Endodermal cell (in vitro differentiated cells): ENCODE measurements at regions not wholly inside any gene's neighbourhood (a gene's known extent, or its start where the extent isn't known, plus 50 kb on each side); places are given as distances from the start of the nearest gene placed in this dataset.

Source experiments
- DNase-seq: peaks from one replicate; pipeline ENCODE4 v3.0.0-alpha.2; 2017
- H3K27ac ChIP-seq: 2 replicates; pipeline ENCODE4 v1.5.1; 2013; ENCODE audit warnings: mild to moderate bottlenecking, low read depth, low read length, moderate library complexity
- H3K27me3 ChIP-seq: 2 replicates; pipeline ENCODE4 v1.6.1; 2013; ENCODE audit warnings: mild to moderate bottlenecking, low read length, moderate library complexity; ENCODE audit not compliant: insufficient read depth, control insufficient read depth, poor library complexity, severe bottlenecking
- H3K36me3 ChIP-seq: 2 replicates; pipeline ENCODE4 v1.7.0; 2013; ENCODE audit warnings: mild to moderate bottlenecking, low read length, moderate library complexity; ENCODE audit not compliant: control insufficient read depth, insufficient read depth
- H3K4me1 ChIP-seq: one replicate; pipeline ENCODE4 v1.7.0; 2013; ENCODE audit warnings: low read length; ENCODE audit not compliant: control insufficient read depth, insufficient read depth
- H3K4me3 ChIP-seq: 2 replicates; pipeline ENCODE4 v1.5.1; 2013; ENCODE audit warnings: mild to moderate bottlenecking, low read length, moderate library complexity
- H3K9ac ChIP-seq: 2 replicates; pipeline ENCODE4 v1.6.1; 2013; ENCODE audit warnings: mild to moderate bottlenecking, low read length, moderate library complexity; ENCODE audit not compliant: poor library complexity, severe bottlenecking; ENCODE audit errors: extremely low read depth
- H3K9me3 ChIP-seq: 2 replicates; pipeline ENCODE4 v1.6.1; 2013; ENCODE audit warnings: mild to moderate bottlenecking, low read length, moderate library complexity; ENCODE audit not compliant: control insufficient read depth
- H3K27ac Mint-ChIP-seq: 2 replicates; pipeline ENCODE4 v1.8.0; 2020; ENCODE audit warnings: mixed read lengths
- H3K27me3 Mint-ChIP-seq: 2 replicates; pipeline ENCODE4 v1.8.0; 2021; ENCODE audit warnings: mild to moderate bottlenecking, mixed read lengths; ENCODE audit not compliant: insufficient read depth
- H3K36me3 Mint-ChIP-seq: 2 replicates; pipeline ENCODE4 v1.8.0; 2020; ENCODE audit warnings: low read depth, mixed read lengths
- H3K4me1 Mint-ChIP-seq: 2 replicates; pipeline ENCODE4 v1.8.0; 2020; ENCODE audit warnings: mixed read lengths
- H3K4me3 Mint-ChIP-seq: 2 replicates; pipeline ENCODE4 v1.8.0; 2020; ENCODE audit warnings: mild to moderate bottlenecking, moderate library complexity, mixed read lengths
- H3K9me3 Mint-ChIP-seq: 2 replicates; pipeline ENCODE4 v1.8.0; 2020; ENCODE audit warnings: mild to moderate bottlenecking, mixed read lengths
- WGBS, 2 experiments: methylation state at CpG; one replicate each; pipeline versions ENCODE4 v1.1.5 to v1.1.7; 2013; ENCODE audit warnings: missing lambda C conversion rate in 2 of 2, mixed read lengths in 1 of 2; ENCODE audit not compliant: insufficient coverage in 1 of 2, insufficient read length in 1 of 2; 5-methylcytosine and 5-hydroxymethylcytosine counted together
- TF ChIP-seq, protein P1 (sequence below): fragments of 200-600 bp; sonication (generic); conservative IDR thresholded peaks from 2 replicates; pipeline ENCODE4 v1.5.0; 2021; ENCODE audit warnings: antibody characterized with exemption, mild to moderate bottlenecking

DNA sequence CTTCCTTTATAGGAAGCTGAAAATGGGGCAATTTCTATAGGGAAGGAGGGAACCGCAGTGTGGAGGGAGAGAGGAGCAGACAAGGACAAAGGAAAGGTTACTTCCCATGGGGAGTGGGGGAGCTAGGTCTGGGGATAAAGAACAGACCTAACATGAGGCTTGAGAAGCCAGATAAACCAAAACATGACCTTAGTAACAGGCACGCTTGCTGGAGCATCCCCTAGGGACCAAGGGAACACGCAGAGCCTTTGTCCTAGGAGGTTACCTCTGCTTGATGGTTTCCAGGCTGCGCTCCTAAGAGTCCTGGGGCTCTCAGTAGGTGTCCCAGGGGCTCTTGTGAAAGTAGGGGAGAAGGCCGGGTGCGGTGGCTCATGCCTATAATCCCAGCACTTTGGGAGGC is 271.4 kb upstream of the NCAM1 start:
- no peaks in the 10 kb centered on the region for H3K4me1 ChIP-seq
- H3K27me3 Mint-ChIP-seq, result no peaks in the 10 kb centered on the region
- H3K9me3 Mint-ChIP-seq, result peaks cover 4% of the 10 kb centered on the region
- H3K27ac Mint-ChIP-seq, result no peak overlapping the region
- no peaks in the 10 kb centered on the region for H3K36me3 ChIP-seq
- H3K36me3 Mint-ChIP-seq, result no peaks in the 10 kb centered on the region
- no peak for DNase-seq
- no peaks in the 10 kb centered on the region for H3K9me3 ChIP-seq
- H3K4me3 Mint-ChIP-seq, result no peak overlapping the region
- H3K9ac ChIP-seq, result no peak overlapping the region
- H3K27ac ChIP-seq, result no peak overlapping the region
- no peaks in the 10 kb centered on the region for H3K27me3 ChIP-seq
- H3K4me1 Mint-ChIP-seq, result peaks cover 2% of the 10 kb centered on the region
- WGBS, 2 experiments, result 89 to 96% methylated on average over 3 to 6 of the region's 6 CpGs
- no peak overlapping the region for H3K4me3 ChIP-seq
- TF ChIP-seq, protein P1, sequence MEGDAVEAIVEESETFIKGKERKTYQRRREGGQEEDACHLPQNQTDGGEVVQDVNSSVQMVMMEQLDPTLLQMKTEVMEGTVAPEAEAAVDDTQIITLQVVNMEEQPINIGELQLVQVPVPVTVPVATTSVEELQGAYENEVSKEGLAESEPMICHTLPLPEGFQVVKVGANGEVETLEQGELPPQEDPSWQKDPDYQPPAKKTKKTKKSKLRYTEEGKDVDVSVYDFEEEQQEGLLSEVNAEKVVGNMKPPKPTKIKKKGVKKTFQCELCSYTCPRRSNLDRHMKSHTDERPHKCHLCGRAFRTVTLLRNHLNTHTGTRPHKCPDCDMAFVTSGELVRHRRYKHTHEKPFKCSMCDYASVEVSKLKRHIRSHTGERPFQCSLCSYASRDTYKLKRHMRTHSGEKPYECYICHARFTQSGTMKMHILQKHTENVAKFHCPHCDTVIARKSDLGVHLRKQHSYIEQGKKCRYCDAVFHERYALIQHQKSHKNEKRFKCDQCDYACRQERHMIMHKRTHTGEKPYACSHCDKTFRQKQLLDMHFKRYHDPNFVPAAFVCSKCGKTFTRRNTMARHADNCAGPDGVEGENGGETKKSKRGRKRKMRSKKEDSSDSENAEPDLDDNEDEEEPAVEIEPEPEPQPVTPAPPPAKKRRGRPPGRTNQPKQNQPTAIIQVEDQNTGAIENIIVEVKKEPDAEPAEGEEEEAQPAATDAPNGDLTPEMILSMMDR, result no peak

DNA sequence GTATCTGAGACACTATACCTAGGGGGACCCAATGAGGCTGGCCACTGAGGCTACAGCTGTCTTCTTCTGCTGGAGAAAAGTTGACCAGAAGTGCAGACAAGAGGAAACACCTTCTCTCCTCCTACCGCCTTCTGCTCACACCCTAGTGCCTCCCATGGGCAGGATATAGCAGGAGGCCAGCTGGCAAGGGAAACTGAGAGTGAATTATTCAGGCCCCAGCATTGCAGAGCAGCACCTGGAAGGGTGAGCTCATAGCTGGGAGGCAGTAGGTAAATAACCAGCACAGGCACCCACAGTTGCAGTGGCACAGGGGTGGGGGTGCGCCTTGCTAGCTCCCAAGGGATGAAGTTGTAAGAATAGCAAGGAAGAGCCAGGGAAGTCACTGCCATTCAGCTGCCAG is 267.4 kb upstream of the NCAM1 start:
- Histone ChIP-seq H3K27me3 (no peaks in the 10 kb centered on the region), H3K9me3 (no peaks in the 10 kb centered on the region), H3K4me3 (no peak overlapping the region), H3K36me3 (no peaks in the 10 kb centered on the region), H3K4me1 (no peaks in the 10 kb centered on the region), H3K27ac (no peak overlapping the region), H3K9ac (no peak overlapping the region)
- Mint-ChIP-seq H3K4me3 (no peak overlapping the region), H3K4me1 (peaks cover 17% of the 10 kb centered on the region), H3K27me3 (no peaks in the 10 kb centered on the region), H3K27ac (no peak overlapping the region), H3K36me3 (no peaks in the 10 kb centered on the region), H3K9me3 (no peaks in the 10 kb centered on the region)
- no peak for DNase-seq
- TF ChIP-seq, protein P1, result no peak
- 88 to 100% methylated on average over 1 to 2 of the region's 2 CpGs for WGBS, 2 experiments

DNA sequence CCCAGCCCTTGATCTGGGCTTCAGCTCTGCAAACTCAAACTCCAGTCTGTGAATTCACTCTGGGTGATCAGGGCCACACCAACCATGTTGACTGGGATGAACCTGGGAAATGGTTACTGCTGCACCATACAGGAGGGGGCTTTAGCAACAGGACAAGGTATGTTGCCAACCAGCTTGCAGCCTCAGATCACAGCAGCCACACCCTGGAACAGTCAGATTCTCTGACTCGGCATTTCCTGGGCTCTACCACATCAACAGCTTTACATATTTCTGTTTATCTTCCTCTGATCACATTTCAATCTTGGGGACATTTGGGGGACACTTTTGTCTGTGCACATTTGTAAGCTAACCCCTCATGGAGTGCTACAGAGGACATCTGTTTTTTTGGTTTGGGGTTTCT is 267.0 kb upstream of the NCAM1 start:
- no peak overlapping the region for H3K9ac ChIP-seq
- Mint-ChIP-seq H3K4me3 (no peak overlapping the region), H3K27me3 (no peaks in the 10 kb centered on the region), H3K9me3 (no peaks in the 10 kb centered on the region), H3K36me3 (no peaks in the 10 kb centered on the region), H3K27ac (no peak overlapping the region), H3K4me1 (peaks cover 17% of the 10 kb centered on the region)
- H3K9me3 ChIP-seq, result no peaks in the 10 kb centered on the region
- DNase-seq, result no peak
- no peak overlapping the region for H3K4me3 ChIP-seq
- 97% methylated on average over 1 of the region's 1 CpG; no CpG with 5 or more reads in 1 of the 2 experiments for WGBS, 2 experiments
- no peaks in the 10 kb centered on the region for H3K36me3 ChIP-seq
- no peaks in the 10 kb centered on the region for H3K27me3 ChIP-seq
- TF ChIP-seq, protein P1, result no peak
- H3K4me1 ChIP-seq, result no peaks in the 10 kb centered on the region
- no peak overlapping the region for H3K27ac ChIP-seq
